NCI-H2171 treated with DMSO at 0.1 percent for 48 hours (cell line): ENCODE measurements at regions not wholly inside any gene's neighbourhood (a gene's known extent, or its start where the extent isn't known, plus 50 kb on each side); places are given as distances from the start of the nearest gene placed in this dataset.
"Not testable (repeated sequence)": the region's sequence is repeated elsewhere in the genome, so short reads cannot be mapped to it uniquely, and the experiment has no call there.

Experiments
- DNase-seq: peaks from one replicate; lab custom pipeline; 2025; lab: John Stamatoyannopoulos, UW

DNA sequence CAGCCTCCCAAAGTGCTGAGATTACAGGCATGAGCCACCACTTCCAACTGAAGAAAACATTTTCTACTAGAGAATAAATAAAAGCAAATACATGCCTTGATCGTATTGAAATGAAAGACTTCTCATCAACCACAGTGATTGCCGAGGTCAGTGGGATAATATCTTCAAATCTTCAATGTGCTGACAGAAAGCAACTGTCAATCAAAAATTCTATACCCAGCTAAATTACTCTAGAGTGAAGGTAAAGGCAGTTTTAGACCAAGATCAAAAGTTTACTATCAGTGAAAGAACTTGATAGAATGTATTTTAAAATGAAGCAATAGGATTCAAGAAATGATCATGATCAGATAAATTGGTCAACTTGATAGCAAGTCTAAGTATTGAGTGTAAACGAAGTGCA lies 130.6 kb downstream of the BRD1 start:
- no peak for DNase-seq

GRCh38 chr22:49694462-49695260 lies 133.0 kb downstream of the BRD1 start:
- DNase-seq, result no peak

DNA sequence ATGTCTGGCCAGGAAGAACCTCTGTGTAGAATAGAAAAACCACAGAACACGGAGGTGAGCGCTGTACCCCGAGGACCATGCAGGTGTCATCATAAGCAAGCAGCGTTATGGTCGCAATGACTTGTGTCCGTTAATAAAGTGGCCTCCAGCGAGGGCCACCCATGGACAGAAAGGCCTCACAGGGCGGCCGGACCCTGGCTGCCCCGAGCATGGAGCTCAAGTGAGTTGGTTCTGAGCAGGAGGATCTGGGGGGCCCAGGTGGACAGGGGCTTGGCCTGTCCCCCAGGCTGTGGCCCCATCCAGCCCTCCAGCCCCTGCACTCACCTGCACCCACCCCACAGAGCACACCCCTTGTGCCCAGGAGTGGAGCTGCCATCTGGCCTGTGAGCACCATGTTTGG lies 133.8 kb downstream of the BRD1 start:
- DNase-seq, result no peak

DNA sequence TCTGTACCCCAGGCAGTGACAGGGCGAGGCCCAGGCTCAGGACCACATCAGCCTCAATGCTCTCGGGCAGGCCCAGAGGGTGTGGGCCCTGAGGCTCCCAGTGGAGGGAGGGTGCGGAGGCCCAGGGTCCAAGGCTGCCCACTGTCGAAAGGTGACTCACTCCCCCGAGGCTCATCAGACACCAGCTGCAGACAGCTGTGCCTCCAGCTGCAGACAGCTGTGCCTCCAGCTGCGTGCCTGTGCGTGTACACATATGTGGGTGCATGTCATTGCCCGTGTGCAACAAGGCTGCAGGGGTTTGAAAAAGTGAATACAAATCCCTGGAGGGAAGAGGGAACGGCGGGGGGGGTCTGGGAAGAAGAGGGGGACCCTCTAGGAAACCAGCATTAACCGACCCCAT lies 134.3 kb downstream of the BRD1 start:
- DNase-seq, result no peak

- DNase-seq, result no peak
Measured at GRCh38 chr22:49692499-49693225, 135.0 kb downstream of the BRD1 start.

DNA sequence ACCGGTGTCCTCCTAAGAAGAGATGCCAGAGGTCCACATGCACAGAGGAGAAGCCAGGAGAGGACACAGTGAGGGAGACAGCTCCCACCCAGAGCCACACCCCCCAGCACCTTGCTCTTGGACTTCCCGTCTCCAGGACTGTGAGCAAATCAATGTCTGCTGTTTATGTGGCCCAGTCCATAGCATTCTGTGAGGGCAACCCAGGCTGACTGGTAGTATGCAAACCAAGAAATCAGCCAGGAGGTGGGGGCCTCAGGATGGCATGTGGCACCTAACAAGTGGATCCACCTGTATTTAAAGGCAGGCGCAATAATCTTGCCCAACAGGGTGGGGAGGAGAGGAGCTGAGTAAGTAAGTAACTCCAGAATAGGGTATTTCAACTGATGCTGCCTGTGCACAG lies 136.4 kb downstream of the BRD1 start:
- no peak for DNase-seq

DNA sequence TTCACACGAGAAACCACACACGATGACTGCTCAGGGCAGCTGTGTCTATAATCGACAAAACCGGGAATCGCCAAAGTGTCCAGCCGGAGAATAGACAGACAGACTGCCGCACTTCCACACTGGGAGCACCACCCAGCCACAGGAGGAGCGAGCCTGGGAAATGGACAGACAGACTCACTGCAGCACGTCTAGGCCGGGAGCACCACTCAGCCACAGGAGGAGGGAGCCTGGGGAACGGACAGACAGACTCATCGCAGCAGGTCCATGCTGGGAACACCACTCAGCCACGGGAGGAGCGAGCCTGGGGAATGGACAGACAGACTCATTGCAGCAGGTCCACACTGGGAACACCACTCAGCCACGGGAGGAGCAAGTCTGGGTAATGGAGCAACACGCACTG lies 137.2 kb downstream of the BRD1 start:
- DNase-seq, result no peak

DNA sequence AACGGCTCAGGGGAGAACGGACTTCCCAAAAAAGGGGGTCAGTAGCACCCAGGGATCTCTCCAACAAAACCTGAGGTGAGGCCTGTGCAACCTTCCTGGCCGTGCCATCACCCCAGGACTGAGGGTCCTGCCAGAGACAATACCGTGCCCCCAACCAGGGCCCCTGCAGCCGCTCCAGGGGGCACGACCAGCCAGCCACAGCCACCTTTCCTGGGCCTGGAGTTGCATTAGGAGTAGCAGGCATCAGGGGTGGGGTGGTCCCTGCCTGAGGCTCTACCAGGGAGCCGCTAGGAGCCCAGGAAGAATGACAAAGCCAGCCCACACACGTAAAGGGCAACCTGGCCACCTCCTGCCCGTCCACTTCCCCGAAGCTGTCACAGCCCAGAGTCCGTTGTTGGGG lies 137.8 kb downstream of the BRD1 start:
- DNase-seq, result no peak

DNA sequence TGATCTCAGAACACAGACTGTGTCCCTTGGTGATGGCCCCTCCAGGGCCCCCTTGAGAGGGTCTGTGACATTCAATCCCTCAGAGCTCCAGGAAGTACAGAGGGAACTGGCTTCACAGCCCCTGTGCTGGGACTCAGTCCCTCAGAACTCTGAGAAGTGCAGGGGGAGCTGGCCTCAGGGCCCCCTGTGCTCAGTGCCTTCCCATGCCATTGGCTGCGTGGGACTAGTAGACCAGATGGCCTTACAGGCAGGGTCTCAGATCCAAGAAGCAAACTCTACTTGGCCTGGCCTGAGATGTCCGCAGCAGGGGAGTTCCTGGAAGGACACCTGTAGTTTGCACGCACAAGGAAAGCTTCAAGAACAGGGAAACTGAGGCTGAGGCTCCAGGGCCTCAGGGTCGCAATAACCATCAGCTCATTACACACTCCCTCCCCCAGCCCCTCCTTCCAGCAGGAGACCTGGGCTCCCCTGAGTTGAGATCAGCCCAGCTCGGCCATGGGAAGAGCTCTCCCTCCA lies 138.4 kb downstream of the BRD1 start:
- DNase-seq, result no peak

- DNase-seq, result peak; percentile 65
Measured at GRCh38 chr22:49688516-49689254, 139.0 kb downstream of the BRD1 start.

GRCh38 chr22:49687786-49688515 lies 139.7 kb downstream of the BRD1 start:
- DNase-seq, result no peak

- no peak for DNase-seq
Measured at GRCh38 chr22:49687333-49687732, 140.3 kb downstream of the BRD1 start.

GRCh38 chr22:49686495-49687219 lies 141.0 kb downstream of the BRD1 start:
- DNase-seq, result no peak

GRCh38 chr22:49685686-49686085 lies 142.0 kb downstream of the BRD1 start:
- no peak for DNase-seq

GRCh38 chr22:49685116-49685515 lies 142.6 kb downstream of the BRD1 start:
- DNase-seq, result no peak

GRCh38 chr22:49683032-49683431 lies 144.6 kb downstream of the BRD1 start:
- no peak for DNase-seq

- not testable (repeated sequence) for DNase-seq
Measured at GRCh38 chr22:49680819-49681218, 146.9 kb downstream of the BRD1 start.

DNA sequence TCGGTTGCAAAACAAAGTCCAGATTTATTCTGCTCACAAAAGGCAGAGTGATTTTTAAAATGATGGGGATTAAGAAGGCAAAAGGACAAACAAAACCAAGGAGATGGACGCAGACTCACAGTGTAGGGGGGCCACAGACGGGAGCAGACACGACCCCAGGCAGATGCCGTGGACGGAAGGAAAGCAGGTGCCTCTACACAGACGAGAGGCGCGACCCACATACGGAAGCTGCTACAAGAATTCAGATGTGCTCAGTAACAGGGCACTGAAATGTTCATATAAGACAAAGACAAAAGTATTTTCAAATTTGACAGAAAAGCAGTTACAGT lies 148.9 kb downstream of the BRD1 start:
- DNase-seq, result no peak

GRCh38 chr22:49678137-49678841 lies 149.4 kb downstream of the BRD1 start:
- no peak for DNase-seq

DNA sequence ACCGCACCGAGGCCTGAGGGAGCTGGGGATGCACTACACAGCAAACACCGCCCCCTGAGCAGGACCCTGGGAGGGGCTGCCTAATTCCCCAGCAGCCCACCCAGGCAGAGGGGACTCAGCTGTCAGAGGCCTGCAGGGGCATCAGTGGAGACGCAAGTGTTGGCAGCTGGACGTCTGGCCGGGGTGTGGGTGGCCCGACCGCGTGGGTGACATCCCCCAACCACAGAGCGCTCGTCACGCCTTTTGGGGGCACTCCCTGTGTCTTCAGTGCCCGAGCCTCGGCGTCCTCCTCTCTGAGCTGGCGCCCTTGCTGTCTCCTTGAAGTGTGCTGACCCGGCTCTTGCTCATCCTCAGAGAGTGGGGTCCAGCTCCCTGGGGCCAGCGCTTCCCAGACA lies 150.2 kb downstream of the BRD1 start:
- DNase-seq, result no peak
